Activated effector memory CD4-positive, alpha-beta T cell treated with Interleukin-2 at 50 U/mL for 16 hours (primary cell): ENCODE measurements at regions not wholly inside any gene's neighbourhood (a gene's known extent, or its start where the extent isn't known, plus 50 kb on each side); places are given as distances from the start of the nearest gene placed in this dataset.

Source experiments
- DNase-seq: peaks from one replicate; pipeline ENCODE4 v3.0.0-alpha.2; 2020

- DNase-seq = no peak
These were observed 185.7 kb downstream of the ARRDC4 start for GRCh38 chr15:98146031-98146820.

- DNase-seq = no peak
These were observed 186.9 kb downstream of the ARRDC4 start for GRCh38 chr15:98147415-98147814.

- DNase-seq = no peak
These were observed 189.6 kb downstream of the ARRDC4 start for GRCh38 chr15:98150084-98150483.

- DNase-seq = no peak
These were observed 190.0 kb downstream of the ARRDC4 start for GRCh38 chr15:98150536-98150935.

GRCh38 chr15:98151096-98151495 lies 190.6 kb downstream of the ARRDC4 start:
- no peak for DNase-seq

- DNase-seq = no peak
These were observed 191.7 kb downstream of the ARRDC4 start for GRCh38 chr15:98152156-98152555.

- no peak for DNase-seq
These were observed 194.4 kb downstream of the ARRDC4 start for GRCh38 chr15:98154863-98155262.

- no peak for DNase-seq
These were observed 194.9 kb downstream of the ARRDC4 start for GRCh38 chr15:98155356-98155755.

GRCh38 chr15:98160236-98160635 lies 199.7 kb downstream of the ARRDC4 start:
- DNase-seq = no peak

GRCh38 chr15:98163319-98164045 lies 203.0 kb downstream of the ARRDC4 start:
- no peak for DNase-seq

GRCh38 chr15:98164571-98164970 lies 204.1 kb downstream of the ARRDC4 start:
- DNase-seq = no peak

- DNase-seq = no peak
These were observed 204.5 kb downstream of the ARRDC4 start for GRCh38 chr15:98164986-98165385.

GRCh38 chr15:98167722-98168268 lies 207.3 kb downstream of the ARRDC4 start:
- no peak for DNase-seq

- no peak for DNase-seq
These were observed 209.0 kb downstream of the ARRDC4 start for GRCh38 chr15:98169551-98169950.

GRCh38 chr15:98174286-98174685 lies 213.8 kb downstream of the ARRDC4 start:
- no peak for DNase-seq

- no peak for DNase-seq
These were observed 214.3 kb downstream of the ARRDC4 start for GRCh38 chr15:98174841-98175240.

- DNase-seq = no peak
These were observed 217.6 kb downstream of the ARRDC4 start for GRCh38 chr15:98177966-98178592.

GRCh38 chr15:98178861-98179260 lies 218.4 kb downstream of the ARRDC4 start:
- no peak for DNase-seq

- DNase-seq = no peak
These were observed 227.0 kb downstream of the ARRDC4 start for GRCh38 chr15:98187549-98187948.

- no peak for DNase-seq
These were observed 230.4 kb downstream of the ARRDC4 start for GRCh38 chr15:98190914-98191313.

GRCh38 chr15:98195796-98196195 lies 235.3 kb downstream of the ARRDC4 start:
- DNase-seq = no peak

GRCh38 chr15:98196371-98196770 lies 235.9 kb downstream of the ARRDC4 start:
- no peak for DNase-seq

GRCh38 chr15:98202256-98202655 lies 241.8 kb downstream of the ARRDC4 start:
- DNase-seq = no peak
